Astrocyte (in vitro differentiated cells and primary cell): ENCODE measurements at regions not wholly inside any gene's neighbourhood (a gene's known extent, or its start where the extent isn't known, plus 50 kb on each side); places are given as distances from the start of the nearest gene placed in this dataset.

ENCODE experiments used
- EZH2 ChIP-seq: IDR thresholded peaks from 2 replicates; pipeline ENCODE4 v1.6.1; 2012; ENCODE audit warnings: mild to moderate bottlenecking, low read length, inconsistent platforms; ENCODE audit not compliant: insufficient read depth
- TF ChIP-seq, protein P1 (sequence below): IDR thresholded peaks from 2 replicates; pipeline ENCODE4 v1.5.1; 2011; ENCODE audit warnings: low read depth, mild to moderate bottlenecking, inconsistent platforms, low read length, moderate library complexity; ENCODE audit not compliant: insufficient read depth

DNA sequence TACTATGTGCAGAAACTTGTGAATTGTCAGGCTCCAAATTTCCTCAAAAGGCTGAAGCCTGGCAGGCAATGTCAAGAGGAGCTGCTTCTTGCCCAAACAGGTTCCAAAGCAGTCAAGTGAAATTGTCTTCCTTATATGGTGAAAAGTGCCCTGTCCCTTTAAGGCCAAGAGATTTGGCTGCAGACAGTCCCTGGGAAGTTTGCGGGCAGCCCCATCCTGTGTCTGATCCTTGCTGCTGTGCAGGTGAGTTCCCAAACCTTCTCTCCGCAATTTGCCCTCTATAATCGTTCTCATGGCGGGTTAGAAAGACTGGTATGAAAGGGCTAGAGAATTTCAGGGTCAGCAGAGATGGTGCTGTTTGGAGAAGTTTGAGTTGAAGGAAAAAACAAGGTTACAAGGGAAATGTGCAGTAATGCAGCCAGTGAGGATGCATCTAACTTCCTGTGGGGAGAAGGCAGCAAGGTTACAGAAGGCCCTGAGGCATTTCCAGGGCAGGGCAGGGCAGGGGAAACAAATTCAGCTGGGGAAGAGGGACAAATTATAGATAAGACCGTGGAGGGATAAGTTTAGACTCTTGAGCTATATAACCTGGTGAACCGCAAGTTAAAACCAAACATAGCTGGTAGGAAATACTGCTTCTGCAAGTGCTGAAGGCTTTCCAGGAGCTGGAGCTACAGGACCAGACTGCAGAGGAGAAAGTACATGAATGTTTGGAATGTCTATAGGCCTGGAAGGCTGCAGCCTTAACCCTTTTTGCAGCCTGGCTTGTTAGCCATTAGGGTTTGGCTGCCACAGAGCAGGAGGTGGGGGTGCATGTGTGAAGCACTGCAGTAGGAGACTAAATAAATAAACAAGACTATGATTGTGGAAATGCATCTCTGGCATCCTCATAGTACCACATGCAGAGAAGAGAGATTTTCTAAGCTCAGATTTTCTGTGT, 256.2 kb upstream of the IL12A start:
- TF ChIP-seq, protein P1, sequence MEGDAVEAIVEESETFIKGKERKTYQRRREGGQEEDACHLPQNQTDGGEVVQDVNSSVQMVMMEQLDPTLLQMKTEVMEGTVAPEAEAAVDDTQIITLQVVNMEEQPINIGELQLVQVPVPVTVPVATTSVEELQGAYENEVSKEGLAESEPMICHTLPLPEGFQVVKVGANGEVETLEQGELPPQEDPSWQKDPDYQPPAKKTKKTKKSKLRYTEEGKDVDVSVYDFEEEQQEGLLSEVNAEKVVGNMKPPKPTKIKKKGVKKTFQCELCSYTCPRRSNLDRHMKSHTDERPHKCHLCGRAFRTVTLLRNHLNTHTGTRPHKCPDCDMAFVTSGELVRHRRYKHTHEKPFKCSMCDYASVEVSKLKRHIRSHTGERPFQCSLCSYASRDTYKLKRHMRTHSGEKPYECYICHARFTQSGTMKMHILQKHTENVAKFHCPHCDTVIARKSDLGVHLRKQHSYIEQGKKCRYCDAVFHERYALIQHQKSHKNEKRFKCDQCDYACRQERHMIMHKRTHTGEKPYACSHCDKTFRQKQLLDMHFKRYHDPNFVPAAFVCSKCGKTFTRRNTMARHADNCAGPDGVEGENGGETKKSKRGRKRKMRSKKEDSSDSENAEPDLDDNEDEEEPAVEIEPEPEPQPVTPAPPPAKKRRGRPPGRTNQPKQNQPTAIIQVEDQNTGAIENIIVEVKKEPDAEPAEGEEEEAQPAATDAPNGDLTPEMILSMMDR: no peak
- TF ChIP-seq EZH2: no peak
